Mesodermal cell (in vitro differentiated cells): ENCODE measurements at regions not wholly inside any gene's neighbourhood (a gene's known extent, or its start where the extent isn't known, plus 50 kb on each side); places are given as distances from the start of the nearest gene placed in this dataset.

Experiments
- H3K27ac ChIP-seq: 2 replicates; pipeline ENCODE4 v1.7.0; 2013; ENCODE audit warnings: mild to moderate bottlenecking, low read depth, low read length, moderate library complexity; ENCODE audit not compliant: severe bottlenecking
- H3K36me3 ChIP-seq: 2 replicates; pipeline ENCODE4 v1.7.1; 2013; ENCODE audit warnings: mild to moderate bottlenecking, low read length, moderate library complexity; ENCODE audit not compliant: control insufficient read depth, insufficient read depth
- H3K4me1 ChIP-seq: one replicate; pipeline ENCODE4 v1.7.1; 2013; ENCODE audit warnings: mild to moderate bottlenecking, low read length; ENCODE audit not compliant: insufficient read depth, control insufficient read depth, poor library complexity, severe bottlenecking
- H3K4me3 ChIP-seq: 2 replicates; pipeline ENCODE4 v1.7.0; 2013; ENCODE audit warnings: low read length, control low read depth, mild to moderate bottlenecking; ENCODE audit not compliant: insufficient read depth, poor library complexity, severe bottlenecking; ENCODE audit errors: extremely low read depth
- H3K9me3 ChIP-seq: 2 replicates; pipeline ENCODE4 v1.7.1; 2013; ENCODE audit warnings: mild to moderate bottlenecking, low read length, moderate library complexity; ENCODE audit not compliant: control insufficient read depth
- WGBS, 2 experiments: methylation state at CpG; one replicate each; pipeline ENCODE4 v1.1.5; 2013; ENCODE audit warnings: missing lambda C conversion rate in 2 of 2; ENCODE audit not compliant: insufficient coverage in 2 of 2; 5-methylcytosine and 5-hydroxymethylcytosine counted together

DNA sequence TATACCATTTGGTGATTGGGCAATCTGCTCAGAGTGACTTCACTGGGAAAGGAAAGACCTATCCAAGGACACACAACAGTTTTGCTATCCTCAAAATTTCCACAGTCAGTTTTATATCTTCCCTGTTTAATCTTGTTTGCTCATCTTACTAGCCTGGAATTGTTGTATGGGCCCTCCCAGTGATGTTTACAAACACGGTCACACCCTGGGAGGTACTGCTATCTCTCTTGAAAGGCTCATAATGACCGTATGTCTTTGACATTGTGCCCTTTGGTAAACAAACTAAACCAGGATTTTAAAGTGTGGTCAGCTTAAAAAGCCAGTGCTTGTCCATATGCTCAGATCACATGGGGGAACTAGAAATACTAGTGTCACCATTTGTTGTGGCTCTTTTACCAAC lies 277.0 kb downstream of the CDH2 start:
- WGBS, 2 experiments = 69 to 83% methylated on average over 2 of the region's 2 CpGs
- H3K4me3 ChIP-seq = no peak overlapping the region
- H3K27ac ChIP-seq = no peak overlapping the region
- H3K36me3 ChIP-seq = no peaks in the 10 kb centered on the region
- no peaks in the 10 kb centered on the region for H3K9me3 ChIP-seq
- H3K4me1 ChIP-seq = no peaks in the 10 kb centered on the region

DNA sequence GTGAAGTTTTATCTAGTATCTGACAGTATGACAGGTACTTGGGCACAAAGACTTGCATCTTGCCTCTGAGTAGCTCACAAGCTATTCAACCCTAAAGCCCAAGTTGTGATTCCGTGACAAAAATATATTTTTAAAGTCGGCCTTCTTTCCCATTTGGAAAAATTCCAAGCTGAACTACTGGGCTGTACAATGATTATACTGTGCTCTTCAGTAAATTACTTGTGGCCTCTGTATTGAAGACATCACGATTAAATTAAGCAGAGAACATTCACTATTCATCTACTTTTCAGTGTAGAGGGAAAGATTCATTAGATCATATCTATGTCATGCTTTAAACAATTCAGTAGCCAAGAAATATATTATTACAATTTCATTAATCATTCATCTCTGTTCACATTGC lies 282.2 kb downstream of the CDH2 start:
- Histone ChIP-seq H3K9me3 (no peaks in the 10 kb centered on the region), H3K4me1 (peaks cover 3% of the 10 kb centered on the region), H3K36me3 (no peaks in the 10 kb centered on the region), H3K4me3 (no peak overlapping the region), H3K27ac (no peak overlapping the region)
- whole genome bisulfite sequencing, 2 experiments = 90 to 100% methylated on average over 2 of the region's 3 CpGs

GRCh38 chr18:27887711-27888495 lies 289.0 kb downstream of the CDH2 start:
- no peak overlapping the region for H3K27ac ChIP-seq
- 0% methylated on average over 1 of the region's 2 CpGs; no CpG with 5 or more reads in 1 of the 2 experiments for WGBS, 2 experiments
- no peaks in the 10 kb centered on the region for H3K4me1 ChIP-seq
- H3K4me3 ChIP-seq = no peak overlapping the region
- H3K9me3 ChIP-seq = no peaks in the 10 kb centered on the region
- H3K36me3 ChIP-seq = no peaks in the 10 kb centered on the region

DNA sequence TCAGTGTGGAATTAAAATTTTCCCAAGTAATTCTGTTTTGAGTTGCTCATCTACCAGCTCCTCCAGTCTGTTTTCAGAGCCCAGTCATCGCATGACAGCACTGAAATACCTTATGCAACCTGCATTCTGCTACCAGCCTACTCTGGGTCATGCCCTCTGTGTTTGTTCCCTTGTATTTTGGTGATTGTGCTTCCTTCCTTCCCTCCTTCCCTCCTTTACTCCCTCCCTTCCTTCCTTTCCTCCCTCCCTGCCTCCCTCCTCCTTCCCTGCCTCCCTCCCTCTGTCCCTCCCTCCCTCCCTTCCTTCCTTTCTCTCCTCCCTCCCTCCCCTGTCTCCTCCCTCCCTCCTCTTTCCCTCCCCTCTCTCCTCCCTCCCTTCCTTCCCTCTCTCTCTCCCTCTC lies 289.6 kb downstream of the CDH2 start:
- Histone ChIP-seq H3K27ac (no peak overlapping the region), H3K9me3 (no peaks in the 10 kb centered on the region), H3K4me3 (no peak overlapping the region), H3K36me3 (no peaks in the 10 kb centered on the region), H3K4me1 (no peaks in the 10 kb centered on the region)
- WGBS, 2 experiments = no CpG with 5 or more reads among the region's 1 CpG

GRCh38 chr18:27879540-27879939 lies 297.4 kb downstream of the CDH2 start:
- no peak overlapping the region for H3K4me3 ChIP-seq
- H3K9me3 ChIP-seq = no peaks in the 10 kb centered on the region
- WGBS, 2 experiments = no CpG with 5 or more reads among the region's 1 CpG
- no peak overlapping the region for H3K27ac ChIP-seq
- no peaks in the 10 kb centered on the region for H3K36me3 ChIP-seq
- no peaks in the 10 kb centered on the region for H3K4me1 ChIP-seq

DNA sequence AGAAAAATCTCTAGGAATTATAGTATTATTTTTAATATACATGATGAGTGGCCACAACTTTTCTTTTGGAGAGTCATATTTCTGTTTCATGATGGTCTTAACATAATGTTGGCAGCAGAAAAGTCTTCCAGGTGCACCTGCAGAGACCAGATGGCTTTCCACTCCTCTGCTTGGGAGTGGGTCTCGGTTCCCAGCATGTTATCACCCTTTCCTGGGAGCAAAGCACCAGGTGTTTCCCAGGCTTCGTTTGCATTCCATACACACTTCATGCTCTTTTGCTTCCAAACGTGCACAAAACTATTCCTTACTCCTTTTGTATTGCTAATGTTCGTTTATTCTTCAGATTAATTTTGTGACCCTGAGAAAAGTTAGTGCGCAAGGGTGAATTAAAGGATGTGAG lies 305.2 kb downstream of the CDH2 start:
- Histone ChIP-seq H3K27ac (no peak overlapping the region), H3K36me3 (no peaks in the 10 kb centered on the region), H3K4me3 (no peak overlapping the region), H3K4me1 (no peaks in the 10 kb centered on the region), H3K9me3 (no peaks in the 10 kb centered on the region)
- WGBS, 2 experiments = 69 to 81% methylated on average over 3 to 5 of the region's 5 CpGs

DNA sequence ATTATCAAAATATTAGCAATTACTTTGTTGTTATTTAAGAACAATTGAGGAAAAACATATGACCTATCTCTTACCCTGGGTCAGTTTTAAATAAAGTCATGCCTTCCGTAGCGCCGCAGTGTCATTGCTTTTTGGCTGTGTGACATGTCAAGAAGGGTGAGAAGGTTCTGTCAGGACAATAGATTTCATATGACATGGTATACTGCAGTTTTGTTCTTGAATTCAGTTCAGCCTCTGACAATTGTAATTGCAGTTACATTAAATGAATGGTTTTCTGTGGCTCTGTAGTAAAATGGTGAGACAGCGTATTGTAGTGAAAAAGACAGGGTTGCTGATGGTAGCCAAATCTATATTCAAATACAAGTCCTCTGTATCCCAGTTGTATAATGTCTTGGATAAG lies 307.2 kb downstream of the CDH2 start:
- 83% methylated on average over 3 of the region's 4 CpGs; no CpG with 5 or more reads in 1 of the 2 experiments for WGBS, 2 experiments

GRCh38 chr18:27865431-27865830 lies 311.5 kb downstream of the CDH2 start:
- 100% methylated on average over 1 of the region's 1 CpG for WGBS, 2 experiments

More for the DNA sequence above, 307.2 kb downstream of the CDH2 start:
- Histone ChIP-seq H3K9me3 (no peaks in the 10 kb centered on the region), H3K4me3 (no peak overlapping the region), H3K4me1 (no peaks in the 10 kb centered on the region), H3K27ac (no peak overlapping the region), H3K36me3 (no peaks in the 10 kb centered on the region)

GRCh38 chr18:27863780-27864430 lies 313.0 kb downstream of the CDH2 start:
- no peak overlapping the region for H3K27ac ChIP-seq
- no peak overlapping the region for H3K4me3 ChIP-seq
- H3K36me3 ChIP-seq = no peaks in the 10 kb centered on the region
- WGBS, 2 experiments = no CpG with 5 or more reads among the region's 4 CpGs
- H3K4me1 ChIP-seq = peaks cover 7% of the 10 kb centered on the region
- no peaks in the 10 kb centered on the region for H3K9me3 ChIP-seq

More at GRCh38 chr18:27865431-27865830, 311.5 kb downstream of the CDH2 start:
- Histone ChIP-seq H3K9me3 (no peaks in the 10 kb centered on the region), H3K27ac (no peak overlapping the region), H3K4me3 (no peak overlapping the region), H3K36me3 (no peaks in the 10 kb centered on the region), H3K4me1 (peaks cover 6% of the 10 kb centered on the region)

GRCh38 chr18:27862041-27862682 lies 314.8 kb downstream of the CDH2 start:
- H3K4me1 ChIP-seq = peaks cover 7% of the 10 kb centered on the region
- no peaks in the 10 kb centered on the region for H3K9me3 ChIP-seq
- H3K27ac ChIP-seq = no peak overlapping the region
- no peaks in the 10 kb centered on the region for H3K36me3 ChIP-seq
- H3K4me3 ChIP-seq = no peak overlapping the region
- WGBS, 2 experiments = 83 to 88% methylated on average over 2 to 6 of the region's 7 CpGs
